Inflammatory macrophage (primary cell): ENCODE measurements at regions not wholly inside any gene's neighbourhood (a gene's known extent, or its start where the extent isn't known, plus 50 kb on each side); places are given as distances from the start of the nearest gene placed in this dataset.

Source experiments
- DNase-seq, 2 donors: peaks; one replicate each; pipeline ENCODE4 v3.0.0-alpha.2; 2020 to 2022

GRCh38 chr21:16855164-16855667 lies 657.6 kb upstream of the CXADR start:
- DNase-seq, result no peak

GRCh38 chr21:16863362-16863905 lies 649.4 kb upstream of the CXADR start:
- peak in 1 of 2 donors; percentile 35 for DNase-seq

GRCh38 chr21:16863908-16864307 lies 648.9 kb upstream of the CXADR start:
- no peak for DNase-seq

- no peak for DNase-seq
These were observed 647.2 kb upstream of the CXADR start for GRCh38 chr21:16865632-16866031.

- DNase-seq, result no peak
These were observed 646.0 kb upstream of the CXADR start for GRCh38 chr21:16866851-16867250.

GRCh38 chr21:16870103-16870502 lies 642.7 kb upstream of the CXADR start:
- DNase-seq, result peak in 1 of 2 donors; percentile 21

GRCh38 chr21:16872616-16873015 lies 640.2 kb upstream of the CXADR start:
- no peak for DNase-seq

GRCh38 chr21:16873176-16873575 lies 639.7 kb upstream of the CXADR start:
- DNase-seq, result no peak

GRCh38 chr21:16873596-16873995 lies 639.2 kb upstream of the CXADR start:
- DNase-seq, result no peak

- DNase-seq, result no peak
These were observed 633.4 kb upstream of the CXADR start for GRCh38 chr21:16879479-16879878.

- no peak for DNase-seq
These were observed 621.0 kb upstream of the CXADR start for GRCh38 chr21:16891821-16892220.

GRCh38 chr21:16900685-16901084 lies 612.2 kb upstream of the CXADR start:
- DNase-seq, result no peak

- DNase-seq, result no peak
These were observed 604.8 kb upstream of the CXADR start for GRCh38 chr21:16908077-16908476.

GRCh38 chr21:16910435-16911165 lies 602.2 kb upstream of the CXADR start:
- no peak for DNase-seq

GRCh38 chr21:16911166-16911607 lies 601.7 kb upstream of the CXADR start:
- DNase-seq, result no peak

- DNase-seq, result no peak
These were observed 600.8 kb upstream of the CXADR start for GRCh38 chr21:16912075-16912474.

GRCh38 chr21:16913010-16913409 lies 599.8 kb upstream of the CXADR start:
- DNase-seq, result no peak

GRCh38 chr21:16928439-16928838 lies 584.4 kb upstream of the CXADR start:
- no peak for DNase-seq

- no peak for DNase-seq
These were observed 580.5 kb upstream of the CXADR start for GRCh38 chr21:16932314-16932713.

GRCh38 chr21:16942703-16943102 lies 570.1 kb upstream of the CXADR start:
- DNase-seq, result no peak

- no peak for DNase-seq
These were observed 569.6 kb upstream of the CXADR start for GRCh38 chr21:16943231-16943630.

- no peak for DNase-seq
These were observed 567.3 kb upstream of the CXADR start for GRCh38 chr21:16945580-16945979.

- DNase-seq, result no peak
These were observed 556.0 kb upstream of the CXADR start for GRCh38 chr21:16956824-16957223.

GRCh38 chr21:16965424-16965823 lies 547.4 kb upstream of the CXADR start:
- DNase-seq, result no peak
